ENCODE measurements at regions not wholly inside any gene's neighbourhood (a gene's known extent, or its start where the extent isn't known, plus 50 kb on each side); places are given as distances from the start of the nearest gene placed in this dataset.
"Not testable (repeated sequence)": the region's sequence is repeated elsewhere in the genome, so short reads cannot be mapped to it uniquely, and the experiment has no call there.

DNA sequence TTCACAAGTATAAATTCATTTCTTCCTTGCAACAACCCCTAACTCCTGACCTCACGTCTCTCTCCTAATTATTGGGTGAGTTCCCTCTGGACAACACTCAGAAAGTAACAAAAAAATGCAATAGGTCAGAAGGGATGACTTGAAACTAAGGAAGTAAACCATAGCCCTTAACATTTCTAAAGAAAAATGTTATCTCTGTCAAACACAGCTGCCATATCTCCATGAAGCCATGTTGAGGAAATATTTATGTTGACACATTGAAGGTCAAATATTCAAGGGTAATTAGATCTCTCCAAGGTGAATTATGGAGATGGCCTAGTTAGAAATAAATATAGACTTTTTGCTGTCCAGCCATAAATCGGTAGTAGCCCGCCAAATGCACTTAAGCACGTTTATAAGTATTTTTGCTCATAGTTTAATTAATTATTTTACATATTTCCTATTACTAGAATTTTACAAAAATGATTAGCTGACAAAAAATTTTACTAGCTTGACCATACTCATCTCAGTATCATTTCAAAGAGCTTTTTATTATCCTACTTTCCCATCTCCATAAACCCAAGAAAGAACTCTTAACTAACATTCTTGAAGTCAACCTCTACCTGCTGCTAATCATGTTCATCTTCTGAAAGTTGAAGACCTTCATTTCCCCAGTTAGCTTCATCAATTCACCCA is 160.1 kb upstream of the PKN2 start:
- DNase-seq = no peak

DNA sequence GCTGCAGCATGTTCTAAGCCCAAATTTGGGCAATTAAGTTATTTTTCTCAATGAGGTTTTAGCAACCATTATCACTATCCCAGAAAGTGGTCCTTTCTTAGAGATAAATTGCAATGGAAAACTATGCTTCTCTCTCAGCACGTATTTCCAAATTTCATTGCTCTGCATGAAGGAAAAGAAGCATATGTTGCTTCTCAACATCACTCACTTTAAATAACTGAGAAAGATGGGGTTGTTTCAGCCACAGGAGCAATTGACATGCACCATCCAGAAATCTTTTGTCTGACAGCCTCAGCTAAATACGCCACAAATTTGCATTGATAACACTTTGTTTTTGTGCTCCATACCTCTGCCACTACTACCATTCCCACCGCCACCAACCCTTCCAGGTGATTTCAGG is 157.6 kb upstream of the PKN2 start:
- no peak for DNase-seq

DNA sequence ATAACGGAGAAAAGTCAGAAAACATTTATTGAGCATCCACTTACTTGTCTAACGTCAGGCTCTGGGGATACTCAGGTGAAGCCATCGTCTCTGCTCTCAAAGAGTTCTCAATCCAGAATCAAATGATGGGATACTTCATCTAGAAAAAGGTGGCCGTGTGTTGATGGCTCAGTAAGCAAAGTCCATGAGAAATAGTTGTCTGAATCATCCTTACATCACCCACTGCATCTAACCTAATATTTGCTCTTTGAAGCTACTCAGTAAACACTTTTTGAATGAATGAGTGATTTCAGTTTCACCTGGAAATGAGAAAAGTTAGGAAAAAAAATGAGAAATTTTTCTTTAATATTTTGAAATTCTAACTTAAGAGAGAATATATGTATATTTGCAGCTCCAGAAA is 155.3 kb upstream of the PKN2 start:
- no peak for DNase-seq

DNA sequence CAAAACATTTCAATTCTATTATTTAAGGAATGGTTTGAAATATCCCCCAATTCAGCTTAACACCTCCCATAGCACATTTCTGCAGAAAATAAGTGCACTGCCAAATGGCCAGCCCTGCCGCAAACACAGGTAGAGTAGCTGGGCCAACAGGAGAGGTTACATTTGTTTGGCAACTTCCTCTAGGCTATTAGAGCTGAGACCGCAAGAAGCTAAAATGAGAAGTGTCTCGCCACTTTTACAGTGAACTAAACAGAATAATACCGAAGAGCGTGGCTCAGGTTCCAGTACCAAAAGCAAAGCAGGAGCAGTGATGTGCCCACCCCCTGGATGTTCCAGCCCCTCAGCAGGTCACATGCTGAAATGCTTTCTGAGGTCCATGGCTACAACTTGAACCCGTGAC is 154.5 kb upstream of the PKN2 start:
- DNase-seq = no peak

DNA sequence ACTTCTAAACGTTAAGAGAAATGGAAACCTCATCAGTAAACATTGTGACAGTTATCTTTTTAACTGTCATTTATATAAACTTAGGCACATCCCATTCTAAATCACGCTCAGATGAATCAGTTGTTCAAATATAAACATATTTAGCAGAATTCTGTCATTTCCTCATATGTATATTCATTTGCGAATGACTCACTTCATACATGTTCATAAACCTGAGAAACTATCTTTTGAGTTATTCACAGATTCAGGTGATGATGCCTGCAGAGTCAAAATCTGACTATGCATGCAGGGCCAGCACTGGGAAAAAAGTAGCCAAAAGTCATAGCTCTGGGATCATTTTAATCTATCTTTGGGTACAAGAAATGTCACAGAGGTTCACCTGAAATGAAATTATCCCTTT is 153.8 kb upstream of the PKN2 start:
- DNase-seq = no peak

DNA sequence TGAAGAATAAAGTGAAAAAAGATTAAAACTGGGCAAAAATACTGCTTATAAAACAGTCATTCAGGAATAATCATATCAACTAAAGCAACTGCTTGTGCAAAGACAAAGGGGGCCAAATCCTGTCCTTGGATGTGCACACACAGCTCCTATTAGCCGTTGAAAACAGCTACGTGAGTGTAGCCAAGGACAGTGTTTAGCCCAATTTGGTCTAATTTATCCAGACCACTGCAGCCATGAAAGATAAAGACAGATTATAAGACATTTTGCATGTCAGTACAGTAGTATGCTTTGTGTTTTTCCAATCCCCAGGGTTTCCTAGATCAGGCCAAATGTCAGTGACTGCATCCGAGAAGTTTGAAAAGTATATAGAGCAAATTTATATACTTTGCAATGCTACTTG is 146.3 kb upstream of the PKN2 start:
- DNase-seq = no peak

DNA sequence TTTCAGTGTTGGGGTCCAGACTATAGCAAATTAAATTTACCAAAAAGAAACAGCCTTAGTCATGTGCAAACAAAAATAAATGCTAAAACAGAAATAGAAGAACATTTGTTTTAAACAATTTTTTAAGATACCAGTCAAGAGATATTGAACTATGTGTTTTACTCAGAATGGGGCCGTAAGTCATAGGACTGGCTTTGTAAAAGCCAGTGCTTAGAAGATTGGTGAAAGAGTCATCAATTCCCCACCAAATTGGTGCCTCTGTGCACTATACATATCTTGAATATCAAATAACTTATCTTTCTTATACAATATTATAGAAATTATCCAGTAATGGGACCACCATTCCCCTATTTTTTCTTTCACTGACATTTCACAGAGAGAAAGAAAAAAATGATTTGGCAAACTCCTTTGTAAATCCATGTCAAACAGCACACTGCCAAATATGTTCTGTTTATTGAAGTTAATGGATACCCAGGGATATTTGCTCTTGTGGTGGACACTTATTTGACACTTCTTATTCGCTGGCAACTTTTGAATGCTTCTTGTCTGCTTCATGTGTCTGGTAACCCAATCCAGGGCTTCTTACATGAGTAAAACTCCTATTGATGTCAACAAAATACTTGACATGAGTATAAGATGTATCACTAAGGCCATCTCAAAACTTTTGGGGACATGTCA is 145.7 kb upstream of the PKN2 start:
- DNase-seq = no peak

DNA sequence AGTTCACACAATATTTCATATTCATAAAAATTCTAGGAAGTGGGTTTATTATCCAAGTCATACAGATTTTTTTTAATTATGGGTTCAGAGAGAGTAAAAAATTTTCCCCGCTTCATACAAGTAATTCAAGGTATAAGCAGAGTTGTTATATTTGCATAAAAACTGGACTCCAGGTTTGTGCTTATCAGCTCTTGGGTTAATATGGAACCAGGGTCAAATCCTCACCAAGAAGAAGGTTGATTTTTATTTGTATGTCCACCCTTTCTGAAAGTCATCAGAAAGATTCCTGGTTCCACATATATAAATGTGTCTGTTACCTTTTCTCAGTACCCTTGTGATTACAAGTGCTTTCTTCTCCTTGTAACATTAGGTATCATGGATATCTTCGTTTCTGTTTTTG is 143.8 kb upstream of the PKN2 start:
- no peak for DNase-seq

DNA sequence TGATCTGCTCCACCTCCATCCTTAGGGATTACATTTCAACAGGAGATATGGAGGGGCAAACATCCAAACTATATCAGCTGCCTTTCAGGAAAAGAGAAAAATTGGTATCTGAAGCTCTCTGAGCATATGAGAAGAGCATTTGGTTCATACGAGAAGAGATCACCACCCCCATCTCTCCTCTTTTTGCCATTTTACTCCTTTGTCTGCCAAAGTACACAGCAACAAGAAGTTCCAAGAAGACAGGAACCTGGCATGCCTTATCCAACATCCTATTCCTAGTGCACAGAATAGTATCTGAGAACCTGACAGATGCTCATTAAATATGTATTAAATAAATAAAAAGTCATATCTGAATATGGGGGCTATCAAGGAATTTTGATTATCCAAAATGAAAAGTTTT is 142.5 kb upstream of the PKN2 start:
- DNase-seq = no peak

DNA sequence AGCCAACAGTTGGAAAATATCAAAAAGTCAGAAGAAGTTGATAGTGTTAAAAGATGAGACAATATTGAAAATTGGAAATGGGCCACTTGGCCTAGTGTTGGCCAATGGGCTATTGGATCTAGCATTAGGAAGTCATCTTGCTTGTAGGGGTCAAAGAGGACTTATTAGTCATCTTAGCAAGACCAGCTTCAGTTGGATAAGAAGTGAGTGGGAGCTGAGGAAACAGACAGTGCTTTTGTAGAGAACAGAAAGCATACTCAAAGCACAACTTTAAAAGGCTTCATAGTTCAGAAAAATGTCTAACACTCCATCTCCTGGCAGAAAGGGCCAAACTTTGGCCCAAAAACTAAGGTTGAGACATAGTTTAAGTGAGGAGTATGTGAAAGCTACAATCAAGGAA is 139.9 kb upstream of the PKN2 start:
- no peak for DNase-seq

DNA sequence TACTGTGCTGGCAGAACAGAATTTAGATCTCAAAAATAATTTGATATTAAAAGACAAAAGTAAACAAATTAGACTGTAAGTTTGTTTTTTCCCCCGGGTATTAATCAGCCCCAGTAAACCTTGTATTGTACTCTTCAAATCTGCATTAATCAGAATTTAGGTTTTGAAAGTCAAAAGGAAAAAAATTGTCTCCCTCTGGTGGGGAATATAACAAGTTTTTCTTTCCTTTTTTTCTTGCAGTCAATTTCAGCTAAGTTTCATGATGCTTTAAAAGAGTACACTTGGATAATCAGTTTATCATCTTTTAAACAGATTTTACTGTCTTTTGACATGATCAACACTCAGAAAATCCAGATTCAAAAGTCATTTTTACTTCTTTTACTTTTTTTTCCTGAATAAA is 134.5 kb upstream of the PKN2 start:
- DNase-seq = no peak

DNA sequence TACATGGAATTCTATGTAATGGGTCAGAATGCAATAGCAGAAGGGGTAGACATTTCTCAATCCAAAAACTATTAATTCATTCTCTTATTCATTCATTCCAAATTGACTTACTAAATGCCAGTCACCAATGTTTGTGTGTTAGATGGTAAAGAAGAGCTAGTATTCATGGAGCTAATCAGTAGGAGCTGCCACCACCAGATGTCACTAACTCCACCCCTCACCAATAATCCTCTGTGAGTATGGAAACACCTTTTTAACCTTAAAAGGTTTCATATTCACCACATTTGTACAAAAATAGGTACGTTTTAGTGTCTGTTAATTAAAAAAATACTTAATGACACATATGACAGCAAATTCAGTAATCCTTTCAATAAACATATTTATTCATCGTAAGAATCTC is 131.8 kb upstream of the PKN2 start:
- no peak for DNase-seq

DNA sequence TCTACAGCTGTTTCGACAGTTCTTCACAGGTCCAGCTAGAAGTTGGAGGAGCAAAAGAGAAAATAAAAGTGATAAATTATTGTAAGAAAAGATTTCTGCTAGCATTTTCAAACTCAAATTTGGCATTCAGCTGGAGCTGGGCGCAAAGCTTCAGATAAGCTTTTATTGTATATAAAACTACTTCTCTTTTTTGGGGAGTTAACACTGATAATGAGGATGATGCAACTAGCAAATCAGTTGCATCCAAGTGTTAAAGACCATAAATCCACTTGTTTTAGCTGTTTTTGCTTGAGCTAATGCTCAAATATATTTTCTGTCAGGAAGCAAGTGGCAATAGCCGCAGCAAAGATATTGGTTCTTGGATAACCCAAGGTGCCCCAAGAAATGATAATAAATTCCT is 127.1 kb upstream of the PKN2 start:
- DNase-seq = no peak

DNA sequence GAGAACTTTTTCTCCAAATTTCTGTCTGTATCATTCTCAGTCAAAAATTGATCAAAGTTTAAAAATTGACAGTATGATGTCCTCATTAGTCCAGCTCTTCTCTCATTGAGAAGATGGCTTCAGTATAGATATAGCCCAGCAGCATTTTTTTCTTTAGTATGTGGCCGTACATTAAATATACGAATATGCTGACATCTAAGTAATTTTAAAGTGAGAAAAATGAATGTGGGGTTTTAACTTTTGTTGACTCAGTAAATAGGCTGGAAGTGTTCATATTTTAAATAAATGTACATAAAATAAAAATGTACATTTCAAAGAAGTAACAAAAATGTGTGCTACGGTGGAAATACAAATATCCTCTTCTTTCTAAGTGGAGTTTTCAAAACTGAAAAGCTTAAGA is 123.5 kb upstream of the PKN2 start:
- no peak for DNase-seq

DNA sequence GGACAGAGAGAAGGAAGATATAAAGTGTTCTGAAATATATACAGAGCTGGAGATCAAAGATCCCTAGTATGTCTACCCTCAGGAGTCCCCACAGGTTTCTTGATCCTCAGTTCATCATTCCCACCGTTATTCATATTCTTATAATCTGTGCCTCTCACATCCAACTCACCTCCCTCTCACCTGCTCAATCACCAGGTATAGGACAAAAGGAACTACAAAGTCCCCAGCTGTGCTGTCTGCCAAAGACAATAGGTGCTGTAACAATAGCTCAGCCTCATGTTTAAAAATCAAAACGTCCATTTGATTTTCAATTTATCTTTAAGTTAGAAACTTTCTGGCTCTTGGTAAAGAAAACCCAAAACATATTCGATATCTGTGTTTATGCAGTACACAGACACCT is 121.1 kb upstream of the PKN2 start:
- DNase-seq = no peak

DNA sequence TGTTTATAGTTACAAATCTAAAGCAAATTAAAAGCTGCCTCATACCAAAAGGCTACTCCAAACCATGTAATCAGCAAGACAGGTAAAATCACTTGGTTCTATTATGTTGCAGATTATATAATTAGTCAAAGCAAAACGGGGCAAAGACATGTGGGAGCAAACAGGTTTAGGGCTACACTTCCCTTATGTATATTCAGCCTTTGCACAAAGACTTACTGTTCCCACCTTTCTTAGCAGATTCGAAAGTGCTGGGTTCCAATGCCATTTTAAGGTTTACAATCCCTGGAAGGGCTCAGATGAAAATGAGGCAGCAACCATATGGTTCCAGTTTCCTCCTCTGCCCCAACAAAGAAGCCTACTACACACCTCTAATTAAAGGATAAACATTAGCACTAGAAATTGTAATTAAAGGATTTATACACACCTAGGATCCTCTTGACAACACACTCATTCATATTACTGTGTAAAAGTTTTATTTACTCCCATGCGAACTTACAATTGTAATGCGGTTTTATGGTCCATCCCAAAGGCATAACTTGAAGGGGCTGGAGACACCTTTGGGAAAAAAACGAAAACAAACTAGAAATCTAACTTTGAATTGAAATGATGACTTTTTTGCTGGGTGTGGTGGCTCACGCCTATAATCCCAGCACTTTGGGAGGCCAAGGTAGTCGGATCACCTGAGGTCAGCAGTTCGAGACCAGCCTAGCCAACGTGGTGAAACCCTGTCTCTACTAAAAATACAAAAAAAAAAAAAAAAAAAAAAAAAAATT is 117.3 kb upstream of the PKN2 start:
- DNase-seq = no peak

DNA sequence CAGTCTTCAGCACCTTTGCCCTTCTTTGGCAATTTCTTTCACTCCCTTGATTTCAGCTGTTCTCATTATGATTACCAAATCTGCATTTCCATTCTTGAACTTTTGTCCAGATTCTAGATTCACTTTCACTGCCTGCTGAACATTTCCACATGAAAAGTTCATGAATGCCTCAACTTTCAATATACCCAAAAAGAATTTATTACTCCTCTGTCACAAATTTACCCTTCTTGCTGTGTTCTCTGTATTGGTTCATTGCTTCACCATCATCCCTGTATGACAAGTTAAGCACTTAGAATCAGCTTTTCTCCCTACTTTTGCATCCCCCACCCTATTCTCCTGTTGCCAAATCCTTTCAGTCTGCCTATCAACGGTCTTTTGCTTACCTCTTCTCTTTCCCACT is 112.6 kb upstream of the PKN2 start:
- no peak for DNase-seq

DNA sequence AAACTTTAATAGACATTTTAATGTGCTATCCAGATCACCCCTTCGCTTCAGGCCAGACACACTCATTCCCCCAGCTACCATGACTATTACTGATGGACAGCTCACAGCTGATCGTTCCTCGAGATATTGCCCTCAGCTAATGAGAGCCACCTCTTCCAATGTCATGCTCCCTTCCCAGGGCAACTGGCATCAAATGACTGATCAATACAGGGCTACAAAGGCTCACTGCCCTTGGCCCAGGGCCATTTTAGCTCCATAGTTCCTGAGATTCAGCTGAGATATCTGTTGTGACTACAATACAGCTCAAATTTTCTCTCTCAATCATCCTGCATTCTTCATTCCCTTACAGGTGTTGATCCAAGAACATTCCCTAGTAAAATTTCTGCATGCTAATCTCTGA is 104.5 kb upstream of the PKN2 start:
- DNase-seq = no peak

DNA sequence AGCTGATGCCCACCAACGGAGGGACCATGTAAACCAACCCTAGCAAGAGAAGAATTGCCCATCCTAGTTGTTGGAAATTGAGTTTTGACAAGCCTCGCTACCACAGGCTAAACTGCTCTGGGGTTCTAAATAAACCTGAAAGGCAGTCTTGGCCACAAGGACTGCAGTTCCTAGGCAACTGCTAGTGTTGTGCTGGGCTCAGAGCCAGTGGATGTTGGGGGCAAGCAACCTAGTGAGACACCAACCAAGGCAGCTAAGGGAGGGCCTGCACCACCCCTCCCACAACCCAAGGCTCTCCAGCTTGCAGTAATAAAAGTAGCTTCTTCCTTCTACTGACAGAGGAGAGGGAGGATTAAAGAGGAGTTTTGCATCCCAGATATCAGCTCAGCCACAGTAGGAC is 102.4 kb upstream of the PKN2 start:
- no peak for DNase-seq

DNA sequence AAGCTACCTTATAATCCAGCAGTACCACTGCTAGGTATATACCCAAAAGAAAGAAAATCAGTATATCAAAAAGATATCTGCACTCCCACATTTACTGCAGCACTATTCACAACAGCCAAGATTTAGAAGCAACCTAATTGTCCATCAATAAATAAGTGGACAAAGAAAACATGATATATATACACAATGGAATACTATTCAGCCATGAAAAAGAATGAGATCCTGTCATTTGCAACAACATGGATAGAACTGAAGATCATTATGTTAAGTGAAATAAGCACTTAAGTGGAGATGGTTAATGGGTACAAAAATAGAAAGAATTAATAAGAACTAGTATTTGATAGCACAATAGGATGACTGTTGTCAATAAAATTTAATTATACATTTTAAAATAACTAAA is 90.7 kb upstream of the PKN2 start:
- DNase-seq = no peak

DNA sequence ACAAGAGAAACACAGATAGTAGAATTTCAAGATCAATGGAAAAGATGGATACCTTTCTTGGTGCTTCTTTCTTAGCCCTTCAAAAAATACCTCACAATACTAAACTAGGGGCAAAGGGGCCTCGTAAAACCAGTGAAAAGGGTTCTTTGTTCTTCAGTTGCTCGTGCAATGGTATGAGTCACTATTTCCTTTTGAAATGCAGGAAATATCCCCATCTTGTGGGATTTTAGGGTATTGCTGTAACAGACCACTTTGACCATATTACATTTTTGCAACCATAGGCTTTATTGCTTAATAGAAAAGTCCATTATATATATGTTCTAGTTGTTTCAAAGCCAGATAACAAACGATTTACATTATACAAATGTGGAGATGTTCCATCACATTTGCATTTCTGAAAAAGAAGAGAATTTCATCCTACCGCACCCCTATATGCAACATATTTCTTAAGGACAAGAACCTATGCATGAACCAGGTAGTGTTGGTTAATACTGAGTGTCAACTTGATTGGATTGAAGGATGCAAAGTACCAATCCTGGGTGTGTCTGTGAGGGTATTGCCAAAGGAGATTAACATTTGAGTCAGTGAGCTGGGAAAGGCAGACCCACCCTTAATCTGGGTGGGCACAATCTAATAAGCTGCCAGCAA is 88.6 kb upstream of the PKN2 start:
- no peak for DNase-seq

DNA sequence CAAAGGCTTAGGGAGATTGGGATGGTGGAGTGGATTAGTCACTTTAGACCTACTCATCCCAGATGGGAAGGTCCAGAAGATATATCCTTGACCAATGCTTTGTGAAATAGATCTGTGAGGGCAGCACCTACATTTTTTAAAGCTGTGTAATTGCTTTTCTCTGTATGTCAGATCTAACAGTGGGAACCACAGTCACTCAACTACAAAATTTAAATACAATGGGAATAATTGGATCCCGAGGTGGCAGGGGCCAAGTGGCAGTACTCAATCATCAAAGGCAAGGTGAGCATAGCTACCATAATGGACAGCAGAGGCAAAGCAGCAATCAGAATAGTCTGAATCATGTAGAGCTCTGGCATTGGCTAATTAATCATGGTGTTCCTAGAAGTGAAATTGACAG is 86.1 kb upstream of the PKN2 start:
- DNase-seq = not testable (repeated sequence)

DNA sequence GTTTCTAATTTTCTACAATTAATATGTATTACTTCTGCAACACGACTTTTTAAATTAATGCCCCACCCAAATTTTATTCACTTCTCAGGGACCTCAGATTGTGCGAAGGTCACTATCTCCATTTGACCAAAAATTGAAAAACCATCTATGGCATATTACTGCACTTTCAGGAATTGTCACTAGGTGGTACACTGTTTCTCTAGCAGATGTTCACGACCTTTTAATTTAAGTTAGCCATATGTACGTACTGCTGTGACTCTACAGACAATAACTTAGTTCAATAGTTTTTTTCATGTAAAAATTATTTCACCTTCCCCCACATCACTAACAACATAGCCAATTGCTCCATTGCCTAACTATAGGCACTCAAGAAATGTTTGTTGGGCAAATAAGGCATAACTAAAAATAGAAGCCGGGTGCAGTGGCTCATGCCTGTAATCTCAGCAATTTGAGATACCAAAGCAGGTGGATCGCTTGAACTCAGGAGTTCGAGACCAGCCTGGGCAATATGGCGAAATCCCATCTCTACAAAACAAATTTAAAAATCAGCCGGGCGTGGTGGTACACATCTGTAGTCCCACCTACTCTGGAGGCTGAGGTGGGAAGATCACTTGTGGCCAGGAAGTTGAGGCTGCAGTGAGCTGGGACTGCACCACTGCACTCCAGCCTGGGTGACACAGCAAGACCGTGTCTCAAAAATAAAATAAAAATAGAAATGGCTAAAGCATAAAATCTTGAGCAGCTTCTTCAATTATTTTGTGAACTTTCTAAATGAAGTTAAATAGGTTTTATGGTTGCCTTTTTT is 75.7 kb upstream of the PKN2 start:
- DNase-seq = no peak
